ENCODE measurements at regions not wholly inside any gene's neighbourhood (a gene's known extent, or its start where the extent isn't known, plus 50 kb on each side); places are given as distances from the start of the nearest gene placed in this dataset.

- no peak overlapping the region for H2AFZ ChIP-seq (ENCODE audit: low read depth)
- H3K36me3 ChIP-seq (replicated peaks in 1 of 2; ENCODE audit: control insufficient read depth in 1 of 2, insufficient read depth in 2 of 2, low read length in 1 of 2): no peaks in the 10 kb centered on the region
- H3K27me3 ChIP-seq (ENCODE audit: insufficient read depth): no peaks in the 10 kb centered on the region
- H3K79me2 ChIP-seq (ENCODE audit: insufficient read depth): no peaks in the 10 kb centered on the region
- no peak overlapping the region for H3K9ac ChIP-seq
- H3K4me1 ChIP-seq (ENCODE audit: control insufficient read depth in 1 of 2, insufficient read depth in 2 of 2, low read depth in 1 of 2, low read length in 1 of 2): no peaks in the 10 kb centered on the region
- ChIA-PET CTCF (interaction anchor here (0.6 kb wide), 2 partner anchors 14 to 549 kb away, joined by 3 to 4 read pairs; no protein-coding TSS in a partner anchor), POLR2A (interaction anchor here (0.6 kb wide), 1 partner anchor 18 kb away, joined by 5 read pairs; no protein-coding TSS in a partner anchor)
- no peaks in the 10 kb centered on the region for H3K9me2 ChIP-seq
- WGBS (ENCODE audit: low lambda C conversion rate): 99% methylated on average over 4 of the region's 4 CpGs
- H3K4me3 ChIP-seq (ENCODE audit: low read depth in 2 of 2, low read length in 1 of 2): no peak overlapping the region
- DNase-seq: no peak
- no peaks in the 10 kb centered on the region for H3F3A ChIP-seq (replicated peaks; ENCODE audit: insufficient read depth)
- H3K4me2 ChIP-seq: no peak overlapping the region
- no peaks in the 10 kb centered on the region for H3K9me3 ChIP-seq
- H3K27ac ChIP-seq (ENCODE audit: low read depth in 2 of 2, low read length in 1 of 2): no peak overlapping the region
- TF ChIP-seq GATA2 (CRISPR knock-in tag; IDR thresholded peaks at IDR 0.05): no peak
- no peak for TF ChIP-seq REST (IDR thresholded peaks at IDR 0.05; ENCODE audit: low read depth, low read length)
- no peak for TF ChIP-seq RAD21 (IDR thresholded peaks at IDR 0.05; ENCODE audit: low read length)
- TF ChIP-seq MEF2A (IDR thresholded peaks at IDR 0.05; ENCODE audit: borderline replicate concordance, low read depth): no peak
- no peak for TF ChIP-seq TEAD4 (IDR thresholded peaks at IDR 0.05; ENCODE audit: borderline replicate concordance, insufficient read depth)
- TF ChIP-seq FOSL2 (IDR thresholded peaks at IDR 0.05; ENCODE audit: borderline replicate concordance, low read depth): no peak
- no peak for TF ChIP-seq SMC3 (IDR thresholded peaks at IDR 0.05; ENCODE audit: low read depth, low read length)
- no peak for TF ChIP-seq CHD2 (IDR thresholded peaks at IDR 0.05; ENCODE audit: low read length, partially characterized antibody)
- no peak for TF ChIP-seq RXRA (IDR thresholded peaks at IDR 0.05; ENCODE audit: borderline replicate concordance, low read depth)
- no peak for TF ChIP-seq TCF12 (IDR thresholded peaks at IDR 0.05)
- TF ChIP-seq RCOR1 (IDR thresholded peaks at IDR 0.05; ENCODE audit: low read length): no peak
- TF ChIP-seq MXI1 (IDR thresholded peaks at IDR 0.05; ENCODE audit: low read depth, low read length): no peak
- TF ChIP-seq SIN3A (IDR thresholded peaks at IDR 0.05; ENCODE audit: borderline replicate concordance, low read depth, low read length): no peak
- TF ChIP-seq YY1 (IDR thresholded peaks at IDR 0.05; ENCODE audit: low read depth): no peak
- TF ChIP-seq IRF3 (IDR thresholded peaks at IDR 0.05; ENCODE audit: low read depth, low read length): no peak
- no peak for TF ChIP-seq EZH2phosphoT487 (IDR thresholded peaks at IDR 0.05; ENCODE audit: borderline replicate concordance, low read depth)
- no peaks in the 10 kb centered on the region for H4K20me1 ChIP-seq (ENCODE audit: insufficient read depth)
These were observed 108.3 kb upstream of the FUT8 start for GRCh38 chr14:65304239-65304638.

All from SK-N-SH (cell line).